GM18909 (cell line): ENCODE measurements at regions not wholly inside any gene's neighbourhood (a gene's known extent, or its start where the extent isn't known, plus 50 kb on each side); places are given as distances from the start of the nearest gene placed in this dataset.

ENCODE experiments used
- ATAC-seq: cut with Tn5 transposase; IDR thresholded peaks from one replicate; pipeline ENCODE4 v1.9.1; 2021; ENCODE audit warnings: mild to moderate bottlenecking; ENCODE audit not compliant: unreplicated experiment, poor library complexity

- ATAC-seq = no peak
These were observed 558.6 kb upstream of the ADGRL2 start for GRCh38 chr1:81242103-81242502.

GRCh38 chr1:81238129-81238528 lies 562.6 kb upstream of the ADGRL2 start:
- no peak for ATAC-seq

- no peak for ATAC-seq
These were observed 563.2 kb upstream of the ADGRL2 start for GRCh38 chr1:81237473-81238089.

GRCh38 chr1:81234237-81234636 lies 566.5 kb upstream of the ADGRL2 start:
- no peak for ATAC-seq

- no peak for ATAC-seq
These were observed 567.1 kb upstream of the ADGRL2 start for GRCh38 chr1:81233591-81233990.

GRCh38 chr1:81232420-81232819 lies 568.3 kb upstream of the ADGRL2 start:
- ATAC-seq = no peak

- ATAC-seq = no peak
These were observed 569.0 kb upstream of the ADGRL2 start for GRCh38 chr1:81231729-81232038.

- ATAC-seq = no peak
These were observed 569.6 kb upstream of the ADGRL2 start for GRCh38 chr1:81230983-81231728.

- no peak for ATAC-seq
These were observed 571.8 kb upstream of the ADGRL2 start for GRCh38 chr1:81228926-81229325.

- ATAC-seq = no peak
These were observed 574.2 kb upstream of the ADGRL2 start for GRCh38 chr1:81226603-81226928.

- no peak for ATAC-seq
These were observed 574.7 kb upstream of the ADGRL2 start for GRCh38 chr1:81225789-81226602.

- no peak for ATAC-seq
These were observed 576.5 kb upstream of the ADGRL2 start for GRCh38 chr1:81224222-81224621.

GRCh38 chr1:81221564-81221963 lies 579.2 kb upstream of the ADGRL2 start:
- no peak for ATAC-seq

- ATAC-seq = no peak
These were observed 580.1 kb upstream of the ADGRL2 start for GRCh38 chr1:81220614-81221071.

GRCh38 chr1:81217058-81217457 lies 583.7 kb upstream of the ADGRL2 start:
- no peak for ATAC-seq

- ATAC-seq = no peak
These were observed 587.5 kb upstream of the ADGRL2 start for GRCh38 chr1:81213279-81213678.

GRCh38 chr1:81209461-81209860 lies 591.3 kb upstream of the ADGRL2 start:
- no peak for ATAC-seq

GRCh38 chr1:81208441-81208840 lies 592.3 kb upstream of the ADGRL2 start:
- no peak for ATAC-seq

GRCh38 chr1:81205956-81206355 lies 594.8 kb upstream of the ADGRL2 start:
- no peak for ATAC-seq

- ATAC-seq = no peak
These were observed 599.0 kb upstream of the ADGRL2 start for GRCh38 chr1:81201779-81202178.

GRCh38 chr1:81197591-81197990 lies 603.1 kb upstream of the ADGRL2 start:
- ATAC-seq = no peak
